Ascending aorta (tissue), 2 donors: ENCODE measurements at regions not wholly inside any gene's neighbourhood (a gene's known extent, or its start where the extent isn't known, plus 50 kb on each side); places are given as distances from the start of the nearest gene placed in this dataset.

Source experiments
- DNase-seq, 2 donors: peaks; one replicate each; pipeline ENCODE4 v3.0.0-alpha.2; 2019; ENCODE audit warnings: low spot score in 2 of 2
- H3K27ac ChIP-seq, 2 donors: fragments of 200-600 bp; sonication (generic); one replicate each; pipeline ENCODE4 v1.5.1; 2016 to 2017; ENCODE audit warnings: mild to moderate bottlenecking in 1 of 2
- H3K27me3 ChIP-seq: fragments of 200-600 bp; sonication (generic); one replicate; pipeline ENCODE4 v1.5.1; 2017
- H3K36me3 ChIP-seq, 2 donors: fragments of 200-600 bp; sonication (generic); one replicate each; pipeline ENCODE4 v1.5.1; 2016
- H3K4me1 ChIP-seq, 2 donors: fragments of 200-600 bp; sonication (generic); one replicate each; pipeline ENCODE4 v1.5.1; 2016 to 2017; ENCODE audit warnings: mild to moderate bottlenecking in 1 of 2
- H3K4me3 ChIP-seq, 2 donors: fragments of 200-600 bp; sonication (generic); one replicate each; pipeline ENCODE4 v1.5.1; 2016 to 2017; ENCODE audit warnings: mild to moderate bottlenecking in 1 of 2
- H3K9me3 ChIP-seq, 2 donors: fragments of 200-600 bp; sonication (generic); one replicate each; pipeline ENCODE4 v1.5.1; 2016
- CTCF ChIP-seq, 3 experiments: fragments of 200-600 bp in 2 of 3; fragments of 450-650 bp in 1 of 3; sonication (generic) in 2 of 3; IDR thresholded peaks; one replicate each; pipeline ENCODE4 v1.5.1; 2016 to 2019; ENCODE audit warnings: antibody characterized with exemption in 3 of 3, mild to moderate bottlenecking in 1 of 3, moderate library complexity in 1 of 3
- intact Hi-C: fragments of 100-400 bp; cut with DNase I; formaldehyde crosslinking; loops from one replicate; pipeline ENCODE4 v1.15.1; 2023

GRCh38 chr7:159198016-159198724 lies 53.5 kb upstream of the VIPR2 start:
- TF ChIP-seq CTCF (IDR thresholded peaks at IDR 0.05), result no peak
- Histone ChIP-seq H3K4me3 (no peak overlapping the region), H3K27ac (no peak overlapping the region), H3K9me3 (no peaks in the 10 kb centered on the region), H3K27me3 (no peaks in the 10 kb centered on the region), H3K4me1 (no peaks in the 10 kb centered on the region), H3K36me3 (no peaks in the 10 kb centered on the region)
- intact Hi-C loops, result no loop called here
- DNase-seq, result no peak

GRCh38 chr7:159197066-159197975 lies 52.7 kb upstream of the VIPR2 start:
- Histone ChIP-seq H3K4me1 (no peaks in the 10 kb centered on the region), H3K36me3 (no peaks in the 10 kb centered on the region), H3K27me3 (no peaks in the 10 kb centered on the region), H3K27ac (no peak overlapping the region), H3K4me3 (no peak overlapping the region), H3K9me3 (no peaks in the 10 kb centered on the region)
- no peak for DNase-seq
- no peak for TF ChIP-seq CTCF (IDR thresholded peaks at IDR 0.05)
- intact Hi-C loops, result no loop called here

GRCh38 chr7:159196584-159196983 lies 51.9 kb upstream of the VIPR2 start:
- Histone ChIP-seq H3K27ac (no peak overlapping the region), H3K4me3 (no peak overlapping the region), H3K4me1 (no peaks in the 10 kb centered on the region), H3K27me3 (no peaks in the 10 kb centered on the region), H3K36me3 (no peaks in the 10 kb centered on the region), H3K9me3 (no peaks in the 10 kb centered on the region)
- no peak for TF ChIP-seq CTCF (IDR thresholded peaks at IDR 0.05)
- DNase-seq, result no peak
- intact Hi-C loops, result no loop called here

- Histone ChIP-seq H3K4me1 (no peaks in the 10 kb centered on the region), H3K4me3 (no peak overlapping the region), H3K27ac (no peak overlapping the region), H3K36me3 (no peaks in the 10 kb centered on the region), H3K9me3 (no peaks in the 10 kb centered on the region), H3K27me3 (no peaks in the 10 kb centered on the region)
- intact Hi-C loops, result no loop called here
- no peak for TF ChIP-seq CTCF (IDR thresholded peaks at IDR 0.05)
- DNase-seq, result no peak
Measured at GRCh38 chr7:159195946-159196345, 51.3 kb upstream of the VIPR2 start.
